ENCODE measurements at regions not wholly inside any gene's neighbourhood (a gene's known extent, or its start where the extent isn't known, plus 50 kb on each side); places are given as distances from the start of the nearest gene placed in this dataset.

GRCh38 chr6:86255973-86256372 is 613.3 kb upstream of the SYNCRIP start:
- Mint-ChIP-seq H3K27me3 (ENCODE audit: insufficient read depth) (peaks cover 21% of the 10 kb centered on the region), H3K36me3 (ENCODE audit: low read depth) (no peaks in the 10 kb centered on the region), H3K27ac (no peak overlapping the region), H3K4me1 (peaks cover 4% of the 10 kb centered on the region), H3K4me3 (no peak overlapping the region), H3K9me3 (peaks cover 6% of the 10 kb centered on the region)
- no peak overlapping the region for H3K4me3 ChIP-seq (ENCODE audit: low read length)
- no peak overlapping the region for H3K27ac ChIP-seq (ENCODE audit: low read depth, low read length)
- H3K9ac ChIP-seq (ENCODE audit: extremely low read depth, low read length, poor library complexity, severe bottlenecking) = no peak overlapping the region
- TF ChIP-seq CTCF (conservative IDR thresholded peaks at IDR 0.05) = no peak
- no peak for DNase-seq
- H3K27me3 ChIP-seq (ENCODE audit: control insufficient read depth, insufficient read depth, low read length, poor library complexity, severe bottlenecking) = no peaks in the 10 kb centered on the region
- H3K4me1 ChIP-seq (ENCODE audit: control insufficient read depth, insufficient read depth, low read length) = no peaks in the 10 kb centered on the region
- 90 to 100% methylated on average over 1 of the region's 1 CpG for WGBS, 2 experiments (ENCODE audit: insufficient coverage in 1 of 2, insufficient read length in 1 of 2)
- H3K9me3 ChIP-seq (ENCODE audit: control insufficient read depth, low read length) = no peaks in the 10 kb centered on the region
- H3K36me3 ChIP-seq (ENCODE audit: control insufficient read depth, insufficient read depth, low read length) = no peaks in the 10 kb centered on the region

DNA sequence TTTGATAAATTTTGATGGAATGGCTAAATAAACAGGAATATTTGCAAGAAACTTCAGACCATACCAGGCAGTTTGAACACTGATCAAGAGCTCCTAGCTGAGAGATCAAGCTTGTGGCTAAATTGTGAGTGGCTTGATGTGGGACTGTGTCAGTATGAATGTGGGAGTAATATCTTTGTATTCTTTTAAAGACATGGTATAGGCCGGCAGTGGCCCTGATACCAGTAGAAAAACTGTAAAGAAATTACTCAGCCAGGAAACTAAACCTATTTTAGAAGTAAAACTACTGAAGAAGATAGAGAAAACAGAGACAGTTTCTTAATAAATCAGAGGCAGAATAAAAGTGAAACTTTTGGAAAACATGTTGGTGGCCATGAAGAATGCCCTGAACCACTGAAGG is 608.4 kb upstream of the SYNCRIP start:
- peaks cover 8% of the 10 kb centered on the region for H3K9me3 Mint-ChIP-seq
- H3K4me1 Mint-ChIP-seq = peaks cover 4% of the 10 kb centered on the region
- WGBS, 2 experiments (ENCODE audit: insufficient coverage in 1 of 2, insufficient read length in 1 of 2) = 80 to 88% methylated on average over 1 of the region's 1 CpG

GRCh38 chr6:86217906-86218305 is 575.2 kb upstream of the SYNCRIP start:
- no peaks in the 10 kb centered on the region for H3K36me3 Mint-ChIP-seq (ENCODE audit: low read depth)
- H3K9ac ChIP-seq (ENCODE audit: extremely low read depth, low read length, poor library complexity, severe bottlenecking) = no peak overlapping the region
- H3K4me3 Mint-ChIP-seq = no peak overlapping the region
- no peak overlapping the region for H3K4me3 ChIP-seq (ENCODE audit: low read length)
- no peaks in the 10 kb centered on the region for H3K27me3 Mint-ChIP-seq (ENCODE audit: insufficient read depth)
- TF ChIP-seq CTCF (conservative IDR thresholded peaks at IDR 0.05) = no peak
- 44 to 100% methylated on average over 1 to 2 of the region's 2 CpGs for WGBS, 2 experiments (ENCODE audit: insufficient coverage in 1 of 2, insufficient read length in 1 of 2)
- no peaks in the 10 kb centered on the region for H3K27me3 ChIP-seq (ENCODE audit: control insufficient read depth, insufficient read depth, low read length, poor library complexity, severe bottlenecking)
- no peaks in the 10 kb centered on the region for H3K4me1 Mint-ChIP-seq
- H3K9me3 ChIP-seq (ENCODE audit: control insufficient read depth, low read length) = no peaks in the 10 kb centered on the region
- no peak overlapping the region for H3K27ac Mint-ChIP-seq
- DNase-seq = no peak
- no peaks in the 10 kb centered on the region for H3K36me3 ChIP-seq (ENCODE audit: control insufficient read depth, insufficient read depth, low read length)
- no peaks in the 10 kb centered on the region for H3K4me1 ChIP-seq (ENCODE audit: control insufficient read depth, insufficient read depth, low read length)
- H3K9me3 Mint-ChIP-seq = peaks cover 4% of the 10 kb centered on the region
- no peak overlapping the region for H3K27ac ChIP-seq (ENCODE audit: low read depth, low read length)

More for the DNA sequence above, 608.4 kb upstream of the SYNCRIP start:
- Histone ChIP-seq H3K27me3 (ENCODE audit: control insufficient read depth, insufficient read depth, low read length, poor library complexity, severe bottlenecking) (no peaks in the 10 kb centered on the region), H3K27ac (ENCODE audit: low read depth, low read length) (no peak overlapping the region), H3K4me3 (ENCODE audit: low read length) (no peak overlapping the region), H3K9ac (ENCODE audit: extremely low read depth, low read length, poor library complexity, severe bottlenecking) (no peak overlapping the region), H3K36me3 (ENCODE audit: control insufficient read depth, insufficient read depth, low read length) (no peaks in the 10 kb centered on the region), H3K4me1 (ENCODE audit: control insufficient read depth, insufficient read depth, low read length) (no peaks in the 10 kb centered on the region), H3K9me3 (ENCODE audit: control insufficient read depth, low read length) (no peaks in the 10 kb centered on the region)
- Mint-ChIP-seq H3K27me3 (ENCODE audit: insufficient read depth) (peaks cover 50% of the 10 kb centered on the region), H3K4me3 (no peak overlapping the region), H3K36me3 (ENCODE audit: low read depth) (no peaks in the 10 kb centered on the region), H3K27ac (no peak overlapping the region)
- TF ChIP-seq CTCF (conservative IDR thresholded peaks at IDR 0.05) = no peak
- DNase-seq = no peak

All from endodermal cell (in vitro differentiated cells).